Suprapubic skin (tissue), 4 donors: ENCODE measurements at regions not wholly inside any gene's neighbourhood (a gene's known extent, or its start where the extent isn't known, plus 50 kb on each side); places are given as distances from the start of the nearest gene placed in this dataset.

ENCODE experiments used
- POLR2A ChIP-seq, 2 donors: fragments of 450-650 bp; IDR thresholded peaks; one replicate each; pipeline ENCODE4 v1.6.1; 2017; ENCODE audit warnings: antibody characterized with exemption in 2 of 2, mild to moderate bottlenecking in 2 of 2, moderate library complexity in 2 of 2
- POLR2AphosphoS5 ChIP-seq, 3 donors: sonication (generic); formaldehyde crosslinking; IDR thresholded peaks; one replicate each; pipeline ENCODE4 v1.6.1; 2017; ENCODE audit warnings: antibody characterized with exemption in 3 of 3
- TF ChIP-seq, protein P1 (sequence below), 2 donors: fragments of 200-600 bp in 1 of 2; fragments of 450-650 bp in 1 of 2; sonication (generic) in 1 of 2; IDR thresholded peaks; one replicate each; pipeline ENCODE4 v1.5.1; 2016 to 2019; ENCODE audit warnings: antibody characterized with exemption in 2 of 2, mild to moderate bottlenecking in 1 of 2, moderate library complexity in 1 of 2

DNA sequence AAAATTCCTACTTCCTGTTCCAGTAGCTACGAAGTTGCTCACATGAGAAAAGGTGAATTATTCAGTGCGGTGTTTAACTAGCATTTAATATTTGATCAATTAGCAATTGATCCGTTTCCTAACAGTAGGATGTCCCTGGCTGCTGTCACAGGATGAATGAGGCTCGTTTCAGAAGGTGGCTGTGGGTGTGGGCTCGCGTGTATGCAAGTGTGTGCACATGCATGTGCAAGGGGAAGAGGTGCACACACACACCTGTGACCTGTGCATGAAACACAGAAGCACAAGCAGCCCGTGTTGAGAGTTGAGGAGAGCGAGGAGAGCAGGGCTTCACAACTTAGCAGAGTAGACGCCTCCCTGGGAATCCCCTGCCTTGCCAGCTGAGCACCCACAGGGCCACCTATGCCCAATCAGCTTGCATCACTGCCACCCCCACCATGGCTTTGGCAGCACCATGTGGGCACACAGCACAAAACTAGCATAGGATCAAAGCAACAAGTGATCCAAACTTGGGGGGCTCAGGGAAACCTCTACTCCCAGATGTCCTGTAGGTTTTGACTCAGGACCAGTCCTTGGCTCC, 107.2 kb downstream of the C5orf15 start:
- TF ChIP-seq, protein P1, sequence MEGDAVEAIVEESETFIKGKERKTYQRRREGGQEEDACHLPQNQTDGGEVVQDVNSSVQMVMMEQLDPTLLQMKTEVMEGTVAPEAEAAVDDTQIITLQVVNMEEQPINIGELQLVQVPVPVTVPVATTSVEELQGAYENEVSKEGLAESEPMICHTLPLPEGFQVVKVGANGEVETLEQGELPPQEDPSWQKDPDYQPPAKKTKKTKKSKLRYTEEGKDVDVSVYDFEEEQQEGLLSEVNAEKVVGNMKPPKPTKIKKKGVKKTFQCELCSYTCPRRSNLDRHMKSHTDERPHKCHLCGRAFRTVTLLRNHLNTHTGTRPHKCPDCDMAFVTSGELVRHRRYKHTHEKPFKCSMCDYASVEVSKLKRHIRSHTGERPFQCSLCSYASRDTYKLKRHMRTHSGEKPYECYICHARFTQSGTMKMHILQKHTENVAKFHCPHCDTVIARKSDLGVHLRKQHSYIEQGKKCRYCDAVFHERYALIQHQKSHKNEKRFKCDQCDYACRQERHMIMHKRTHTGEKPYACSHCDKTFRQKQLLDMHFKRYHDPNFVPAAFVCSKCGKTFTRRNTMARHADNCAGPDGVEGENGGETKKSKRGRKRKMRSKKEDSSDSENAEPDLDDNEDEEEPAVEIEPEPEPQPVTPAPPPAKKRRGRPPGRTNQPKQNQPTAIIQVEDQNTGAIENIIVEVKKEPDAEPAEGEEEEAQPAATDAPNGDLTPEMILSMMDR (IDR thresholded peaks at IDR 0.05), result no peak
- TF ChIP-seq POLR2AphosphoS5 (IDR thresholded peaks at IDR 0.05), result no peak
- TF ChIP-seq POLR2A (IDR thresholded peaks at IDR 0.05), result no peak
